Stomach (tissue), 8 donors: ENCODE measurements at regions not wholly inside any gene's neighbourhood (a gene's known extent, or its start where the extent isn't known, plus 50 kb on each side); places are given as distances from the start of the nearest gene placed in this dataset.
A peak's percentile ranks its signal among the peaks of the same experiment; 100 is the strongest.

Source experiments
- DNase-seq, 2 donors: peaks; one replicate each; pipeline versions ENCODE4 v3.0.0 to v3.0.0-alpha.2; 2013 to 2019
- H3K27ac ChIP-seq, 5 donors: fragments of 200-600 bp in 4 of 5; sonication (generic) in 4 of 5; one replicate each; pipeline ENCODE4 v1.5.1; 2013 to 2019; ENCODE audit warnings: mild to moderate bottlenecking in 1 of 5, moderate library complexity in 1 of 5
- H3K27me3 ChIP-seq, 3 donors: fragments of 200-600 bp; sonication (generic); one replicate each; pipeline ENCODE4 v1.5.1; 2017 to 2019; ENCODE audit warnings: mixed run types in 1 of 3
- H3K36me3 ChIP-seq, 4 donors: fragments of 200-600 bp; sonication (generic); 1 replicate in 3 of 4; 2 replicates in 1 of 4; pipeline ENCODE4 v1.5.1; 2016 to 2019
- H3K4me1 ChIP-seq, 4 donors: fragments of 200-600 bp; sonication (generic); one replicate each; pipeline ENCODE4 v1.5.1; 2016 to 2019
- H3K4me3 ChIP-seq, 4 donors: fragments of 200-600 bp; sonication (generic) in 3 of 4; one replicate each; pipeline ENCODE4 v1.5.1; 2016 to 2019; ENCODE audit warnings: mild to moderate bottlenecking in 1 of 4
- H3K9me3 ChIP-seq, 4 donors: fragments of 200-600 bp; sonication (generic); one replicate each; pipeline ENCODE4 v1.5.1; 2016 to 2019
- CTCF ChIP-seq, 7 experiments: fragments of 450-650 bp in 4 of 7; fragments of 200-600 bp in 3 of 7; sonication (generic) in 3 of 7; IDR thresholded peaks; one replicate each; pipeline ENCODE4 v1.5.1; 2016 to 2019; ENCODE audit warnings: antibody characterized with exemption in 7 of 7, control low read depth in 2 of 7, mild to moderate bottlenecking in 1 of 7
- EP300 ChIP-seq: sonication (generic); formaldehyde crosslinking; IDR thresholded peaks from one replicate; pipeline ENCODE4 v1.6.1; 2017; ENCODE audit warnings: antibody characterized with exemption
- POLR2A ChIP-seq, 4 donors: fragments of 450-650 bp; IDR thresholded peaks; one replicate each; pipeline ENCODE4 v1.6.1; 2016; ENCODE audit warnings: antibody characterized with exemption in 4 of 4, control low read depth in 2 of 4, mild to moderate bottlenecking in 1 of 4, moderate library complexity in 1 of 4
- POLR2AphosphoS5 ChIP-seq, 3 donors: sonication (generic); formaldehyde crosslinking; IDR thresholded peaks; one replicate each; pipeline ENCODE4 v1.6.1; 2016; ENCODE audit warnings: antibody characterized with exemption in 3 of 3
- WGBS, 5 donors: extraction: QIAGEN DNeasy Blood & Tissue Kit in 3 of 5; methylation state at CpG; one replicate each; pipeline versions ENCODE4 v1.1.5 to v1.1.7; 2013 to 2018; 5-methylcytosine and 5-hydroxymethylcytosine counted together
- intact Hi-C: fragments of 100-400 bp; cut with DNase I; formaldehyde crosslinking; loops from one replicate; pipeline ENCODE4 v1.15.1; 2023; ENCODE audit warnings: low total_unique reads
- donor health status: healthy with polysubstance abuse.
- donor health status: Bipolar disorder and iron deficiency.
- donor health status: healthy.

DNA sequence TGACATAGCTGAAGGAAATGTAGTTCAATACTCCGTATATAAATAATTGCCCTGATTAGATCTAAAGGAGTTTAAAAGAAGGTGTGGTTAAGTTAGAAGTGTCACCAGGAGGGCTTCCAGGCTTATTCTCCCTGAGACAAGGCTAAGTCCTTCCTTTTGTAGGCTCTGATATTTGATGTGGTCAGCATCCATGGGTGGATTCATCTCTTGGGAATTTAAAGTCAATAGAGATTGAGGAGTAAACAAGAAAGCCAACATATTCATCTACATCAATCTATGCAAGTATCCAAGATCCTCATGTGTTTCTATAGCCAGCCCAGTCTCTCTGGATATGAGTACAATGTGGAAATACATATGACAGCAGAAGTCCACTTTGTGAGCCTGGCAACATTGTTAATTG lies 76.8 kb downstream of the KCTD12 start:
- WGBS, 5 donors = 32 to 55% (median 35%) methylated on average over 1 of the region's 1 CpG
- TF ChIP-seq CTCF (IDR thresholded peaks at IDR 0.05) (no peak), POLR2AphosphoS5 (IDR thresholded peaks at IDR 0.05) (no peak), POLR2A (IDR thresholded peaks at IDR 0.05) (no peak), EP300 (no peak)
- Histone ChIP-seq H3K27me3 (no peaks in the 10 kb centered on the region), H3K4me1 (peaks cover 0 to 14% (median 2%) of the 10 kb centered on the region in 4 donors), H3K27ac (no peak overlapping the region), H3K9me3 (peaks cover 0 to 4% (median 0%) of the 10 kb centered on the region in 4 donors), H3K36me3 (no peaks in the 10 kb centered on the region), H3K4me3 (no peak overlapping the region)
- intact Hi-C loops = no loop called here
- DNase-seq = no peak

GRCh38 chr13:76808927-76809326 lies 77.3 kb downstream of the KCTD12 start:
- H3K4me1 ChIP-seq = peaks cover 0 to 14% (median 2%) of the 10 kb centered on the region in 4 donors
- H3K36me3 ChIP-seq = no peaks in the 10 kb centered on the region
- no peak overlapping the region for H3K27ac ChIP-seq
- peaks cover 0 to 4% (median 0%) of the 10 kb centered on the region in 4 donors for H3K9me3 ChIP-seq
- 29 to 49% (median 38%) methylated on average over 2 of the region's 2 CpGs for WGBS, 5 donors
- intact Hi-C loops = no loop called here
- H3K4me3 ChIP-seq = no peak overlapping the region
- TF ChIP-seq CTCF (IDR thresholded peaks at IDR 0.05) (no peak), POLR2AphosphoS5 (IDR thresholded peaks at IDR 0.05) (no peak), EP300 (no peak), POLR2A (IDR thresholded peaks at IDR 0.05) (no peak)
- peak in 1 of 2 donors; percentile 68 for DNase-seq
- H3K27me3 ChIP-seq = no peaks in the 10 kb centered on the region

GRCh38 chr13:76804801-76805200 lies 81.4 kb downstream of the KCTD12 start:
- intact Hi-C loops = no loop called here
- TF ChIP-seq POLR2A (IDR thresholded peaks at IDR 0.05) (no peak), EP300 (no peak), CTCF (IDR thresholded peaks at IDR 0.05) (no peak), POLR2AphosphoS5 (IDR thresholded peaks at IDR 0.05) (no peak)
- Histone ChIP-seq H3K36me3 (no peaks in the 10 kb centered on the region), H3K4me3 (no peak overlapping the region), H3K4me1 (peaks cover 0 to 8% (median 0%) of the 10 kb centered on the region in 4 donors), H3K27ac (no peak overlapping the region), H3K27me3 (no peaks in the 10 kb centered on the region), H3K9me3 (peaks cover 0 to 3% (median 0%) of the 10 kb centered on the region in 4 donors)
- no peak for DNase-seq
- 89 to 93% (median 91%) methylated on average over 4 of the region's 4 CpGs for WGBS, 5 donors

DNA sequence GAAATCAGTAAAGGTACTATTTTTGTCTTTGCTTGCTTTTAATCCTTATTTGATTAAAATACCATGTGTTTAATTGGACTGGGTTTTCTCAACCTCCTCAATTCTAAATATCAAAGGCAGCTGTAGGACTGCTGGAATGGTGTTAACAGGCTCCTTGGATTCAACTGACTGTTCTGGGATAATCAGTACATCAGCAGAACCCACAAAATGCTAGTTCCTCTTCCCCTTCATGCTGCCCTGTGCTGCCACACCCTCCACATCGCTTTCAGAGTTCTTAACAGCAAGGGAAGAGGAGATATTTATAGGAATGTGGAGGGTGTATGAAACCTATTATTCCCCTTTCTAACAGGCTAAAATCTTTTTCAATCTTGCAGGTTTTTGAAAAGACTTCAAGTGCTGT lies 82.4 kb downstream of the KCTD12 start:
- TF ChIP-seq CTCF (IDR thresholded peaks at IDR 0.05) = no peak
- TF ChIP-seq POLR2A (IDR thresholded peaks at IDR 0.05) = no peak
- no peak for TF ChIP-seq POLR2AphosphoS5 (IDR thresholded peaks at IDR 0.05)
- TF ChIP-seq EP300 = no peak
- Histone ChIP-seq H3K27me3 (no peaks in the 10 kb centered on the region), H3K9me3 (no peaks in the 10 kb centered on the region), H3K4me3 (no peak overlapping the region), H3K27ac (no peak overlapping the region), H3K36me3 (no peaks in the 10 kb centered on the region), H3K4me1 (peaks cover 0 to 9% (median 2%) of the 10 kb centered on the region in 4 donors)
- WGBS, 5 donors = 50 to 79% (median 66%) methylated on average over 1 of the region's 1 CpG
- intact Hi-C loops = no loop called here
- no peak for DNase-seq
